ENCODE measurements at regions not wholly inside any gene's neighbourhood (a gene's known extent, or its start where the extent isn't known, plus 50 kb on each side); places are given as distances from the start of the nearest gene placed in this dataset.

DNA sequence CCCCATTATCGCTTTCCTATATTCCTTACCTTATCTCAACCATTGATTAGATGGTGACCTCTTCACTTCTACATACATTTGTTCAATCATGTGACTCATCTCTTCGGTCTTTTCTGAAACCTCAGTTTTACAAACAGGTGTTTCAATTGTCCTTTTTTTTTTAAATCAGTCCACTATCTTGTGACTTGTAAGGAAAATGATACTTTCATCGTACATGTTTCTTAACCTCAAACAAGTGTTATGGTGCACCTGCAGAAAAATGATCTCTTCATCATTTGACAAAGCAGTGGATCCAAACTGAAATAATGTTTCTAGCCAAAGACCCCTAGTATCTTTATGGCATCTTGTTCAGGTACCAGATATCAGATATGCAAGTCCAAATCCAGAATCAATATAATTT, 1157.2 kb downstream of the MRPL39 start (continued):
- TF ChIP-seq, protein P1, sequence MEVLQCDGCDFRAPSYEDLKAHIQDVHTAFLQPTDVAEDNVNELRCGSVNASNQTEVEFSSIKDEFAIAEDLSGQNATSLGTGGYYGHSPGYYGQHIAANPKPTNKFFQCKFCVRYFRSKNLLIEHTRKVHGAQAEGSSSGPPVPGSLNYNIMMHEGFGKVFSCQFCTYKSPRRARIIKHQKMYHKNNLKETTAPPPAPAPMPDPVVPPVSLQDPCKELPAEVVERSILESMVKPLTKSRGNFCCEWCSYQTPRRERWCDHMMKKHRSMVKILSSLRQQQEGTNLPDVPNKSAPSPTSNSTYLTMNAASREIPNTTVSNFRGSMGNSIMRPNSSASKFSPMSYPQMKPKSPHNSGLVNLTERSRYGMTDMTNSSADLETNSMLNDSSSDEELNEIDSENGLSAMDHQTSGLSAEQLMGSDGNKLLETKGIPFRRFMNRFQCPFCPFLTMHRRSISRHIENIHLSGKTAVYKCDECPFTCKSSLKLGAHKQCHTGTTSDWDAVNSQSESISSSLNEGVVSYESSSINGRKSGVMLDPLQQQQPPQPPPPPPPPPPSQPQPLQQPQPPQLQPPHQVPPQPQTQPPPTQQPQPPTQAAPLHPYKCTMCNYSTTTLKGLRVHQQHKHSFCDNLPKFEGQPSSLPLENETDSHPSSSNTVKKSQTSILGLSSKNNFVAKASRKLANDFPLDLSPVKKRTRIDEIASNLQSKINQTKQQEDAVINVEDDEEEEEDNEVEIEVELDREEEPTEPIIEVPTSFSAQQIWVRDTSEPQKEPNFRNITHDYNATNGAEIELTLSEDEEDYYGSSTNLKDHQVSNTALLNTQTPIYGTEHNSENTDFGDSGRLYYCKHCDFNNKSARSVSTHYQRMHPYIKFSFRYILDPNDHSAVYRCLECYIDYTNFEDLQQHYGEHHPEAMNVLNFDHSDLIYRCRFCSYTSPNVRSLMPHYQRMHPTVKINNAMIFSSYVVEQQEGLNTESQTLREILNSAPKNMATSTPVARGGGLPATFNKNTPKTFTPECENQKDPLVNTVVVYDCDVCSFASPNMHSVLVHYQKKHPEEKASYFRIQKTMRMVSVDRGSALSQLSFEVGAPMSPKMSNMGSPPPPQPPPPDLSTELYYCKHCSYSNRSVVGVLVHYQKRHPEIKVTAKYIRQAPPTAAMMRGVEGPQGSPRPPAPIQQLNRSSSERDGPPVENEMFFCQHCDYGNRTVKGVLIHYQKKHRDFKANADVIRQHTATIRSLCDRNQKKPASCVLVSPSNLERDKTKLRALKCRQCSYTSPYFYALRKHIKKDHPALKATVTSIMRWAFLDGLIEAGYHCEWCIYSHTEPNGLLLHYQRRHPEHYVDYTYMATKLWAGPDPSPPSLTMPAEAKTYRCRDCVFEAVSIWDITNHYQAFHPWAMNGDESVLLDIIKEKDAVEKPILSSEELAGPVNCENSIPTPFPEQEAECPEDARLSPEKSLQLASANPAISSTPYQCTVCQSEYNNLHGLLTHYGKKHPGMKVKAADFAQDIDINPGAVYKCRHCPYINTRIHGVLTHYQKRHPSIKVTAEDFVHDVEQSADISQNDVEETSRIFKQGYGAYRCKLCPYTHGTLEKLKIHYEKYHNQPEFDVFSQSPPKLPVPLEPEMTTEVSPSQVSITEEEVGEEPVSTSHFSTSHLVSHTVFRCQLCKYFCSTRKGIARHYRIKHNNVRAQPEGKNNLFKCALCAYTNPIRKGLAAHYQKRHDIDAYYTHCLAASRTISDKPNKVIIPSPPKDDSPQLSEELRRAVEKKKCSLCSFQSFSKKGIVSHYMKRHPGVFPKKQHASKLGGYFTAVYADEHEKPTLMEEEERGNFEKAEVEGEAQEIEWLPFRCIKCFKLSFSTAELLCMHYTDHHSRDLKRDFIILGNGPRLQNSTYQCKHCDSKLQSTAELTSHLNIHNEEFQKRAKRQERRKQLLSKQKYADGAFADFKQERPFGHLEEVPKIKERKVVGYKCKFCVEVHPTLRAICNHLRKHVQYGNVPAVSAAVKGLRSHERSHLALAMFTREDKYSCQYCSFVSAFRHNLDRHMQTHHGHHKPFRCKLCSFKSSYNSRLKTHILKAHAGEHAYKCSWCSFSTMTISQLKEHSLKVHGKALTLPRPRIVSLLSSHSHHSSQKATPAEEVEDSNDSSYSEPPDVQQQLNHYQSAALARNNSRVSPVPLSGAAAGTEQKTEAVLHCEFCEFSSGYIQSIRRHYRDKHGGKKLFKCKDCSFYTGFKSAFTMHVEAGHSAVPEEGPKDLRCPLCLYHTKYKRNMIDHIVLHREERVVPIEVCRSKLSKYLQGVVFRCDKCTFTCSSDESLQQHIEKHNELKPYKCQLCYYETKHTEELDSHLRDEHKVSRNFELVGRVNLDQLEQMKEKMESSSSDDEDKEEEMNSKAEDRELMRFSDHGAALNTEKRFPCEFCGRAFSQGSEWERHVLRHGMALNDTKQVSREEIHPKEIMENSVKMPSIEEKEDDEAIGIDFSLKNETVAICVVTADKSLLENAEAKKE (CRISPR knock-in tag; IDR thresholded peaks at IDR 0.05) = no peak
- TF ChIP-seq, protein P2, sequence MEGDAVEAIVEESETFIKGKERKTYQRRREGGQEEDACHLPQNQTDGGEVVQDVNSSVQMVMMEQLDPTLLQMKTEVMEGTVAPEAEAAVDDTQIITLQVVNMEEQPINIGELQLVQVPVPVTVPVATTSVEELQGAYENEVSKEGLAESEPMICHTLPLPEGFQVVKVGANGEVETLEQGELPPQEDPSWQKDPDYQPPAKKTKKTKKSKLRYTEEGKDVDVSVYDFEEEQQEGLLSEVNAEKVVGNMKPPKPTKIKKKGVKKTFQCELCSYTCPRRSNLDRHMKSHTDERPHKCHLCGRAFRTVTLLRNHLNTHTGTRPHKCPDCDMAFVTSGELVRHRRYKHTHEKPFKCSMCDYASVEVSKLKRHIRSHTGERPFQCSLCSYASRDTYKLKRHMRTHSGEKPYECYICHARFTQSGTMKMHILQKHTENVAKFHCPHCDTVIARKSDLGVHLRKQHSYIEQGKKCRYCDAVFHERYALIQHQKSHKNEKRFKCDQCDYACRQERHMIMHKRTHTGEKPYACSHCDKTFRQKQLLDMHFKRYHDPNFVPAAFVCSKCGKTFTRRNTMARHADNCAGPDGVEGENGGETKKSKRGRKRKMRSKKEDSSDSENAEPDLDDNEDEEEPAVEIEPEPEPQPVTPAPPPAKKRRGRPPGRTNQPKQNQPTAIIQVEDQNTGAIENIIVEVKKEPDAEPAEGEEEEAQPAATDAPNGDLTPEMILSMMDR (conservative IDR thresholded peaks at IDR 0.05; ENCODE audit: low read depth in 2 of 2) = no peak
- TF ChIP-seq STAT1 (IDR thresholded peaks at IDR 0.05; ENCODE audit: unreplicated experiment) = no peak
- no peak for TF ChIP-seq CREB1 (CRISPR knock-in tag; IDR thresholded peaks at IDR 0.05; ENCODE audit: low read depth)
- TF ChIP-seq, protein P3, sequence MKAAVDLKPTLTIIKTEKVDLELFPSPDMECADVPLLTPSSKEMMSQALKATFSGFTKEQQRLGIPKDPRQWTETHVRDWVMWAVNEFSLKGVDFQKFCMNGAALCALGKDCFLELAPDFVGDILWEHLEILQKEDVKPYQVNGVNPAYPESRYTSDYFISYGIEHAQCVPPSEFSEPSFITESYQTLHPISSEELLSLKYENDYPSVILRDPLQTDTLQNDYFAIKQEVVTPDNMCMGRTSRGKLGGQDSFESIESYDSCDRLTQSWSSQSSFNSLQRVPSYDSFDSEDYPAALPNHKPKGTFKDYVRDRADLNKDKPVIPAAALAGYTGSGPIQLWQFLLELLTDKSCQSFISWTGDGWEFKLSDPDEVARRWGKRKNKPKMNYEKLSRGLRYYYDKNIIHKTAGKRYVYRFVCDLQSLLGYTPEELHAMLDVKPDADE (IDR thresholded peaks at IDR 0.05) = no peak
- TF ChIP-seq EZH2 (IDR thresholded peaks at IDR 0.05; ENCODE audit: low read depth, unreplicated experiment) = no peak

DNA sequence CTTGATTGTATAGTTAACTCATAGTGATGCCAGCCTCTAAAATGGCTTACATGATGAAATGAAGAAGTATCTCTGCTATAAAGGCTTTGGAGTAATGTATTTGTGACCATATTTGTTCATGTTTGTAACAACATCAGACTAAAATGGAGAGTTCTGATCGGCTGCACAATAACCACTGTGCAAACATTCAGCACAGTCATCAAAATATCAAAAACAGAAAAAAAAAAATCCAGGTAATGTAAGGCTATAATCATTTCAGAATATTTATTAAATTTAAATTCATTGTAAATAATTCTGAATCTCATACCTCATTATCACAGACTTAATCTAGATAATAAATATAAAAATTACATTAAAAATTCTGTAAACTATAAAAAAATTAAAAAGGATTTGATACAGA, 1161.8 kb downstream of the MRPL39 start:
- no peak for DNase-seq (ENCODE audit: low spot score)
- Histone ChIP-seq H3K4me1 (ENCODE audit: insufficient read depth) (no peaks in the 10 kb centered on the region), H2AFZ (no peak overlapping the region), H3K4me3 (no peak overlapping the region), H3K4me2 (no peak overlapping the region), H3K9me2 (ENCODE audit: insufficient read depth) (peaks cover 4% of the 10 kb centered on the region; the same call in 1 of the 2 replicates), H3F3A (replicated peaks; ENCODE audit: low read depth) (no peaks in the 10 kb centered on the region), H3K27me3 (ENCODE audit: insufficient read depth) (no peaks in the 10 kb centered on the region), H3K36me3 (ENCODE audit: insufficient read depth) (no peaks in the 10 kb centered on the region), H3K79me2 (replicated peaks; ENCODE audit: insufficient read depth) (no peaks in the 10 kb centered on the region), H4K20me1 (replicated peaks; ENCODE audit: insufficient read depth) (no peaks in the 10 kb centered on the region), H3K27ac (ENCODE audit: low read depth) (no peak overlapping the region)
- peaks cover 19% of the 10 kb centered on the region; the same call in 2 of the 3 replicates for H3K36me3 Mint-ChIP-seq (ENCODE audit: low read depth)
- H3K4me3 Mint-ChIP-seq = no peak overlapping the region
- no peak overlapping the region for H3K27ac Mint-ChIP-seq
- H3K4me1 Mint-ChIP-seq = no peaks in the 10 kb centered on the region
- peaks cover 79% of the 10 kb centered on the region for H3K9me3 Mint-ChIP-seq
- ATAC-seq = no peak
- H3K27me3 Mint-ChIP-seq (ENCODE audit: insufficient read depth, low read depth, poor library complexity) = no peaks in the 10 kb centered on the region
- no peak for TF ChIP-seq EZH2phosphoT487 (IDR thresholded peaks at IDR 0.05; ENCODE audit: unreplicated experiment)
- TF ChIP-seq, protein P3 (IDR thresholded peaks at IDR 0.05) = no peak
- TF ChIP-seq, protein P4, sequence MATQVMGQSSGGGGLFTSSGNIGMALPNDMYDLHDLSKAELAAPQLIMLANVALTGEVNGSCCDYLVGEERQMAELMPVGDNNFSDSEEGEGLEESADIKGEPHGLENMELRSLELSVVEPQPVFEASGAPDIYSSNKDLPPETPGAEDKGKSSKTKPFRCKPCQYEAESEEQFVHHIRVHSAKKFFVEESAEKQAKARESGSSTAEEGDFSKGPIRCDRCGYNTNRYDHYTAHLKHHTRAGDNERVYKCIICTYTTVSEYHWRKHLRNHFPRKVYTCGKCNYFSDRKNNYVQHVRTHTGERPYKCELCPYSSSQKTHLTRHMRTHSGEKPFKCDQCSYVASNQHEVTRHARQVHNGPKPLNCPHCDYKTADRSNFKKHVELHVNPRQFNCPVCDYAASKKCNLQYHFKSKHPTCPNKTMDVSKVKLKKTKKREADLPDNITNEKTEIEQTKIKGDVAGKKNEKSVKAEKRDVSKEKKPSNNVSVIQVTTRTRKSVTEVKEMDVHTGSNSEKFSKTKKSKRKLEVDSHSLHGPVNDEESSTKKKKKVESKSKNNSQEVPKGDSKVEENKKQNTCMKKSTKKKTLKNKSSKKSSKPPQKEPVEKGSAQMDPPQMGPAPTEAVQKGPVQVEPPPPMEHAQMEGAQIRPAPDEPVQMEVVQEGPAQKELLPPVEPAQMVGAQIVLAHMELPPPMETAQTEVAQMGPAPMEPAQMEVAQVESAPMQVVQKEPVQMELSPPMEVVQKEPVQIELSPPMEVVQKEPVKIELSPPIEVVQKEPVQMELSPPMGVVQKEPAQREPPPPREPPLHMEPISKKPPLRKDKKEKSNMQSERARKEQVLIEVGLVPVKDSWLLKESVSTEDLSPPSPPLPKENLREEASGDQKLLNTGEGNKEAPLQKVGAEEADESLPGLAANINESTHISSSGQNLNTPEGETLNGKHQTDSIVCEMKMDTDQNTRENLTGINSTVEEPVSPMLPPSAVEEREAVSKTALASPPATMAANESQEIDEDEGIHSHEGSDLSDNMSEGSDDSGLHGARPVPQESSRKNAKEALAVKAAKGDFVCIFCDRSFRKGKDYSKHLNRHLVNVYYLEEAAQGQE (IDR thresholded peaks at IDR 0.05; ENCODE audit: unreplicated experiment) = no peak
- TF ChIP-seq, protein P2 (conservative IDR thresholded peaks at IDR 0.05; ENCODE audit: low read depth in 2 of 2) = no peak

Measured in GM23338 (cell line).